ENCODE measurements at regions not wholly inside any gene's neighbourhood (a gene's known extent, or its start where the extent isn't known, plus 50 kb on each side); places are given as distances from the start of the nearest gene placed in this dataset.

- no peak for TF ChIP-seq POLR2A (IDR thresholded peaks at IDR 0.05)
- no peak for TF ChIP-seq CTCF (IDR thresholded peaks at IDR 0.05)
Observed at GRCh38 chr2:183723278-183723677, 599.0 kb downstream of the NUP35 start.
